SK-N-SH (cell line): ENCODE measurements at regions not wholly inside any gene's neighbourhood (a gene's known extent, or its start where the extent isn't known, plus 50 kb on each side); places are given as distances from the start of the nearest gene placed in this dataset.

Experiments
- CTCF ChIA-PET: fragments of 300-600, 350-600 bp; formaldehyde crosslinking; extraction: SDS; loops from one replicate; lab custom pipeline; 2021; lab: Yijun Ruan, JAX
- POLR2A ChIA-PET: fragments of 350-600 bp; sonication (Branson Sonifier 250); formaldehyde crosslinking; extraction: SDS; loops from one replicate; lab custom pipeline; 2020; ENCODE audit warnings: antibody characterized with exemption, inconsistent platforms; lab: Yijun Ruan, JAX
- DNase-seq: peaks from one replicate; pipeline ENCODE4 v3.0.0; 2012
- H2AFZ ChIP-seq: fragments of 200-600 bp; sonication (generic); 2 replicates; pipeline ENCODE4 v1.8.1; 2016; ENCODE audit warnings: antibody characterized with exemption, mild to moderate bottlenecking, low read depth
- H3F3A ChIP-seq: fragments of 200-600 bp; sonication (generic); replicated peaks from 2 replicates; pipeline ENCODE3; 2016; ENCODE audit warnings: antibody characterized with exemption, mild to moderate bottlenecking; ENCODE audit not compliant: insufficient read depth
- H3K27ac ChIP-seq, 2 experiments: fragments of 200-500 bp in 1 of 2; fragments of 200-600 bp in 1 of 2; sonication (Bioruptor generic) in 1 of 2; sonication (generic), shearing (Covaris generic) in 1 of 2; 2 replicates each; pipeline versions ENCODE4 v1.5.1 to v1.6.1; 2014 to 2016; ENCODE audit warnings: low read depth in 2 of 2, inconsistent platforms in 1 of 2, low read length in 1 of 2, mild to moderate bottlenecking in 1 of 2, mixed read lengths in 1 of 2
- H3K27me3 ChIP-seq: fragments of 200-600 bp; sonication (generic), shearing (Covaris generic); 2 replicates; pipeline ENCODE4 v1.6.1; 2016; ENCODE audit warnings: mixed run types; ENCODE audit not compliant: insufficient read depth
- H3K36me3 ChIP-seq, 2 experiments: fragments of 200-500 bp in 1 of 2; fragments of 200-600 bp in 1 of 2; sonication (Bioruptor generic) in 1 of 2; sonication (generic) in 1 of 2; replicated peaks in 1 of 2; 2 replicates each; pipeline versions ENCODE3 to v1.5.1; 2014 to 2016; ENCODE audit warnings: low read length in 1 of 2, mild to moderate bottlenecking in 1 of 2; ENCODE audit not compliant: insufficient read depth in 2 of 2, control insufficient read depth in 1 of 2
- H3K4me1 ChIP-seq, 2 experiments: fragments of 200-500 bp in 1 of 2; fragments of 200-600 bp in 1 of 2; sonication (Bioruptor generic) in 1 of 2; sonication (generic), shearing (Covaris generic) in 1 of 2; 2 replicates each; pipeline versions ENCODE4 v1.5.1 to v1.6.1; 2014 to 2016; ENCODE audit warnings: low read depth in 1 of 2, low read length in 1 of 2, mixed run types in 1 of 2; ENCODE audit not compliant: insufficient read depth in 2 of 2, control insufficient read depth in 1 of 2
- H3K4me2 ChIP-seq: fragments of 200-600 bp; sonication (generic), shearing (Covaris generic); 2 replicates; pipeline ENCODE4 v1.6.1; 2017; ENCODE audit warnings: mixed run types
- H3K4me3 ChIP-seq, 2 experiments: fragments of 200-500 bp in 1 of 2; fragments of 200-600 bp in 1 of 2; sonication (Bioruptor generic) in 1 of 2; sonication (generic), shearing (Covaris generic) in 1 of 2; 2 replicates each; pipeline versions ENCODE4 v1.5.1 to v1.8.1; 2014 to 2016; ENCODE audit warnings: low read depth in 2 of 2, inconsistent platforms in 1 of 2, low read length in 1 of 2, mild to moderate bottlenecking in 1 of 2, mixed read lengths in 1 of 2, moderate library complexity in 1 of 2
- H3K79me2 ChIP-seq: fragments of 200-600 bp; sonication (generic); 2 replicates; pipeline ENCODE4 v1.8.1; 2017; ENCODE audit warnings: mild to moderate bottlenecking; ENCODE audit not compliant: insufficient read depth
- H3K9ac ChIP-seq: fragments of 200-600 bp; sonication (generic); 2 replicates; pipeline ENCODE4 v1.6.1; 2017; ENCODE audit warnings: mixed run types
- H3K9me2 ChIP-seq: fragments of 200-600 bp; sonication (generic); 2 replicates; pipeline ENCODE4 v1.6.1; 2017; ENCODE audit warnings: mixed run types
- H3K9me3 ChIP-seq: fragments of 200-600 bp; sonication (generic); 2 replicates; pipeline ENCODE4 v1.6.1; 2017; ENCODE audit warnings: mixed run types, mild to moderate bottlenecking, moderate library complexity
- H4K20me1 ChIP-seq: fragments of 200-600 bp; sonication (generic); 2 replicates; pipeline ENCODE4 v1.6.1; 2017; ENCODE audit warnings: mild to moderate bottlenecking, mixed run types; ENCODE audit not compliant: insufficient read depth
- FOSL2 ChIP-seq: IDR thresholded peaks from 2 replicates; pipeline ENCODE4 v1.4.0; 2012; ENCODE audit warnings: low read depth, mild to moderate bottlenecking, moderate library complexity, borderline replicate concordance
- GABPA ChIP-seq: IDR thresholded peaks from 2 replicates; pipeline ENCODE4 v1.4.0; 2012; ENCODE audit warnings: low read depth, mild to moderate bottlenecking
- GATA2 ChIP-seq: sonication (generic); formaldehyde crosslinking; IDR thresholded peaks from 2 replicates; pipeline ENCODE4 v1.5.0; 2020; ENCODE audit warnings: mild to moderate bottlenecking, missing genetic modification reagents
- NRF1 ChIP-seq: IDR thresholded peaks from 2 replicates; pipeline ENCODE4 v1.6.1; 2012; ENCODE audit warnings: low read depth, mild to moderate bottlenecking, low read length
- POLR2AphosphoS5 ChIP-seq: IDR thresholded peaks from 2 replicates; pipeline ENCODE4 v1.6.1; 2012; ENCODE audit warnings: low read depth, low read length
- RAD21 ChIP-seq: IDR thresholded peaks from 2 replicates; pipeline ENCODE4 v1.6.1; 2012; ENCODE audit warnings: mild to moderate bottlenecking, low read length
- RCOR1 ChIP-seq: fragments of 150-350 bp; IDR thresholded peaks from 2 replicates; pipeline ENCODE4 v1.6.1; 2017; ENCODE audit warnings: antibody characterized with exemption, low read length
- YY1 ChIP-seq: IDR thresholded peaks from 2 replicates; pipeline ENCODE4 v1.4.0; 2012; ENCODE audit warnings: low read depth, mild to moderate bottlenecking
- WGBS: methylation state at CpG from one replicate; pipeline ENCODE4 v1.1.6; 2017; ENCODE audit warnings: low lambda C conversion rate; 5-methylcytosine and 5-hydroxymethylcytosine counted together
- TF ChIP-seq, protein P1 (sequence below): IDR thresholded peaks from 2 replicates; pipeline ENCODE4 v1.4.0; 2012; ENCODE audit warnings: low read depth, borderline replicate concordance
- TF ChIP-seq, protein P2 (sequence below): fragments of 150-350 bp; IDR thresholded peaks from 2 replicates; pipeline ENCODE4 v1.6.1; 2017; ENCODE audit warnings: antibody characterized with exemption, low read length, low read depth, borderline replicate concordance
- TF ChIP-seq, protein P3 (sequence below): IDR thresholded peaks from 2 replicates; pipeline ENCODE4; 2012
- TF ChIP-seq, protein P4 (sequence below): IDR thresholded peaks from 2 replicates; pipeline ENCODE4 v1.6.1; 2012; ENCODE audit warnings: mild to moderate bottlenecking, low read depth, low read length, moderate library complexity
- TF ChIP-seq, protein P5 (sequence below): IDR thresholded peaks from 2 replicates; pipeline ENCODE4 v1.4.0; 2012; ENCODE audit warnings: low read depth

DNA sequence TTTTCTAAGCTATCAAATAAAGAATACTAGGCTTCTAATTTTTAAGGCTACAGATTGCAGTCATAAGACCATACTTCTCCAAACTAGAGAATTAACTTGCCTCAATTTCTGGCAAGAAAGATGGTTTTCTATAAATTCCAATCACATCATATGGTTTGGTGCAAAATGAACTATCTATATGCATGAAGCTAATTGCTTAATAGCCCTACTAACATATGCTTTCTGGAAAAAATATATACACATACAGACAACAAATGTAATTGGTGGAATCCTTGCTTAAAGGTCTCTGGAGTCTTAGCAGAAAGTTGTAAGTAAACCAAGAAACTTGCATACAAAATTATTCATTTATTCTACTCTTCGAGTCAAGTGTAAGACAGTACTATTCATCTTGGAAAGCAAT, 113.1 kb upstream of the NANOGP8 start:
- H3K27me3 ChIP-seq: no peaks in the 10 kb centered on the region
- 28% methylated on average over 1 of the region's 1 CpG for WGBS
- no peaks in the 10 kb centered on the region for H3K4me1 ChIP-seq
- POLR2A ChIA-PET: no interaction called here
- no peak for DNase-seq
- no peaks in the 10 kb centered on the region for H3F3A ChIP-seq
- CTCF ChIA-PET: interaction anchor here (1.6 kb wide), 1 partner anchor 9 kb away, joined by 6 read pairs; no protein-coding TSS in a partner anchor
- H4K20me1 ChIP-seq: no peaks in the 10 kb centered on the region
- TF ChIP-seq, protein P1, sequence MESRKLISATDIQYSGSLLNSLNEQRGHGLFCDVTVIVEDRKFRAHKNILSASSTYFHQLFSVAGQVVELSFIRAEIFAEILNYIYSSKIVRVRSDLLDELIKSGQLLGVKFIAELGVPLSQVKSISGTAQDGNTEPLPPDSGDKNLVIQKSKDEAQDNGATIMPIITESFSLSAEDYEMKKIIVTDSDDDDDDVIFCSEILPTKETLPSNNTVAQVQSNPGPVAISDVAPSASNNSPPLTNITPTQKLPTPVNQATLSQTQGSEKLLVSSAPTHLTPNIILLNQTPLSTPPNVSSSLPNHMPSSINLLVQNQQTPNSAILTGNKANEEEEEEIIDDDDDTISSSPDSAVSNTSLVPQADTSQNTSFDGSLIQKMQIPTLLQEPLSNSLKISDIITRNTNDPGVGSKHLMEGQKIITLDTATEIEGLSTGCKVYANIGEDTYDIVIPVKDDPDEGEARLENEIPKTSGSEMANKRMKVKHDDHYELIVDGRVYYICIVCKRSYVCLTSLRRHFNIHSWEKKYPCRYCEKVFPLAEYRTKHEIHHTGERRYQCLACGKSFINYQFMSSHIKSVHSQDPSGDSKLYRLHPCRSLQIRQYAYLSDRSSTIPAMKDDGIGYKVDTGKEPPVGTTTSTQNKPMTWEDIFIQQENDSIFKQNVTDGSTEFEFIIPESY: no peak
- no peak for TF ChIP-seq YY1
- TF ChIP-seq GATA2 (CRISPR knock-in tag): no peak
- TF ChIP-seq, protein P2, sequence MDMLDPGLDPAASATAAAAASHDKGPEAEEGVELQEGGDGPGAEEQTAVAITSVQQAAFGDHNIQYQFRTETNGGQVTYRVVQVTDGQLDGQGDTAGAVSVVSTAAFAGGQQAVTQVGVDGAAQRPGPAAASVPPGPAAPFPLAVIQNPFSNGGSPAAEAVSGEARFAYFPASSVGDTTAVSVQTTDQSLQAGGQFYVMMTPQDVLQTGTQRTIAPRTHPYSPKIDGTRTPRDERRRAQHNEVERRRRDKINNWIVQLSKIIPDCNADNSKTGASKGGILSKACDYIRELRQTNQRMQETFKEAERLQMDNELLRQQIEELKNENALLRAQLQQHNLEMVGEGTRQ: no peak
- TF ChIP-seq NRF1: no peak
- TF ChIP-seq, protein P3, sequence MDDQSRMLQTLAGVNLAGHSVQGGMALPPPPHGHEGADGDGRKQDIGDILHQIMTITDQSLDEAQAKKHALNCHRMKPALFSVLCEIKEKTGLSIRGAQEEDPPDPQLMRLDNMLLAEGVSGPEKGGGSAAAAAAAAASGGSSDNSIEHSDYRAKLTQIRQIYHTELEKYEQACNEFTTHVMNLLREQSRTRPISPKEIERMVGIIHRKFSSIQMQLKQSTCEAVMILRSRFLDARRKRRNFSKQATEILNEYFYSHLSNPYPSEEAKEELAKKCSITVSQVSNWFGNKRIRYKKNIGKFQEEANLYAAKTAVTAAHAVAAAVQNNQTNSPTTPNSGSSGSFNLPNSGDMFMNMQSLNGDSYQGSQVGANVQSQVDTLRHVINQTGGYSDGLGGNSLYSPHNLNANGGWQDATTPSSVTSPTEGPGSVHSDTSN: no peak
- no peak overlapping the region for H3K27ac ChIP-seq
- no peak overlapping the region for H3K9ac ChIP-seq
- H2AFZ ChIP-seq: no peak overlapping the region
- H3K9me2 ChIP-seq: no peaks in the 10 kb centered on the region
- no peak overlapping the region for H3K4me3 ChIP-seq
- H3K9me3 ChIP-seq: no peaks in the 10 kb centered on the region
- H3K79me2 ChIP-seq: no peaks in the 10 kb centered on the region
- H3K36me3 ChIP-seq: no peaks in the 10 kb centered on the region
- H3K4me2 ChIP-seq: no peak overlapping the region

DNA sequence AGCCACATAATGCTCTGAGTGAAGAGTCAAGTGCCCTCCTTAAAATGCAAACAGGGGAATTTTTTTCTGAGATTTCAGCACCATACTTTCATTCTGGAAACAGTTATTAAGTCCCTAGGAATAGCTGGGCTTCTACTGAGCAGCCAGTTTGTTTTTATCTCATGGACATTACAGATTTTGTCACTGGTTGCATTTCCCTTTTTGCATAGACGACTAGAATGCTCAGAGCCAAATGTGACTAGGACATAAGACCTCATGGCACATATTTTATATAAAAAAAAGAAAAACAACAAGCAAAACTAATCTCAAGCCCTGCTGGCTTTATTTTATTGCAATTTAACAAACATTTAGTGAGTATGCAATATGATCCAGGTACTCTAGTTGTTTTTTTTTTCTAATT, 112.7 kb upstream of the NANOGP8 start:
- Histone ChIP-seq H3K9me2 (no peaks in the 10 kb centered on the region), H3K9me3 (no peaks in the 10 kb centered on the region), H4K20me1 (no peaks in the 10 kb centered on the region), H3K27me3 (no peaks in the 10 kb centered on the region), H3F3A (no peaks in the 10 kb centered on the region), H3K36me3 (no peaks in the 10 kb centered on the region), H3K79me2 (no peaks in the 10 kb centered on the region), H3K4me3 (no peak overlapping the region), H3K9ac (no peak overlapping the region), H3K27ac (no peak overlapping the region), H3K4me1 (no peaks in the 10 kb centered on the region), H3K4me2 (no peak overlapping the region), H2AFZ (no peak overlapping the region)
- 34% methylated on average over 1 of the region's 1 CpG for WGBS
- POLR2A ChIA-PET: no interaction called here
- no peak for DNase-seq
- CTCF ChIA-PET: interaction anchor here (1.6 kb wide), 1 partner anchor 10 kb away, joined by 6 read pairs; no protein-coding TSS in a partner anchor
- TF ChIP-seq, protein P3: no peak
- TF ChIP-seq GABPA: no peak
- TF ChIP-seq, protein P2: no peak
- TF ChIP-seq GATA2 (CRISPR knock-in tag): no peak
- TF ChIP-seq RCOR1: no peak
- TF ChIP-seq, protein P1: no peak
- TF ChIP-seq FOSL2: no peak
- TF ChIP-seq, protein P4, sequence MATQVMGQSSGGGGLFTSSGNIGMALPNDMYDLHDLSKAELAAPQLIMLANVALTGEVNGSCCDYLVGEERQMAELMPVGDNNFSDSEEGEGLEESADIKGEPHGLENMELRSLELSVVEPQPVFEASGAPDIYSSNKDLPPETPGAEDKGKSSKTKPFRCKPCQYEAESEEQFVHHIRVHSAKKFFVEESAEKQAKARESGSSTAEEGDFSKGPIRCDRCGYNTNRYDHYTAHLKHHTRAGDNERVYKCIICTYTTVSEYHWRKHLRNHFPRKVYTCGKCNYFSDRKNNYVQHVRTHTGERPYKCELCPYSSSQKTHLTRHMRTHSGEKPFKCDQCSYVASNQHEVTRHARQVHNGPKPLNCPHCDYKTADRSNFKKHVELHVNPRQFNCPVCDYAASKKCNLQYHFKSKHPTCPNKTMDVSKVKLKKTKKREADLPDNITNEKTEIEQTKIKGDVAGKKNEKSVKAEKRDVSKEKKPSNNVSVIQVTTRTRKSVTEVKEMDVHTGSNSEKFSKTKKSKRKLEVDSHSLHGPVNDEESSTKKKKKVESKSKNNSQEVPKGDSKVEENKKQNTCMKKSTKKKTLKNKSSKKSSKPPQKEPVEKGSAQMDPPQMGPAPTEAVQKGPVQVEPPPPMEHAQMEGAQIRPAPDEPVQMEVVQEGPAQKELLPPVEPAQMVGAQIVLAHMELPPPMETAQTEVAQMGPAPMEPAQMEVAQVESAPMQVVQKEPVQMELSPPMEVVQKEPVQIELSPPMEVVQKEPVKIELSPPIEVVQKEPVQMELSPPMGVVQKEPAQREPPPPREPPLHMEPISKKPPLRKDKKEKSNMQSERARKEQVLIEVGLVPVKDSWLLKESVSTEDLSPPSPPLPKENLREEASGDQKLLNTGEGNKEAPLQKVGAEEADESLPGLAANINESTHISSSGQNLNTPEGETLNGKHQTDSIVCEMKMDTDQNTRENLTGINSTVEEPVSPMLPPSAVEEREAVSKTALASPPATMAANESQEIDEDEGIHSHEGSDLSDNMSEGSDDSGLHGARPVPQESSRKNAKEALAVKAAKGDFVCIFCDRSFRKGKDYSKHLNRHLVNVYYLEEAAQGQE: no peak
- TF ChIP-seq RAD21: no peak
- TF ChIP-seq, protein P5, sequence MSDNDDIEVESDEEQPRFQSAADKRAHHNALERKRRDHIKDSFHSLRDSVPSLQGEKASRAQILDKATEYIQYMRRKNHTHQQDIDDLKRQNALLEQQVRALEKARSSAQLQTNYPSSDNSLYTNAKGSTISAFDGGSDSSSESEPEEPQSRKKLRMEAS: no peak
- no peak for TF ChIP-seq POLR2AphosphoS5
- TF ChIP-seq NRF1: no peak
